ENCODE measurements at regions not wholly inside any gene's neighbourhood (a gene's known extent, or its start where the extent isn't known, plus 50 kb on each side); places are given as distances from the start of the nearest gene placed in this dataset.

- Histone ChIP-seq H3K36me3 (no peaks in the 10 kb centered on the region), H3K27ac (no peak overlapping the region), H3K4me1 (no peaks in the 10 kb centered on the region), H3K9me3 (no peaks in the 10 kb centered on the region), H3K4me3 (no peak overlapping the region), H3K27me3 (no peaks in the 10 kb centered on the region)
- WGBS, 2 donors, result 94 to 96% methylated on average over 4 of the region's 4 CpGs
- TF ChIP-seq, protein P1, sequence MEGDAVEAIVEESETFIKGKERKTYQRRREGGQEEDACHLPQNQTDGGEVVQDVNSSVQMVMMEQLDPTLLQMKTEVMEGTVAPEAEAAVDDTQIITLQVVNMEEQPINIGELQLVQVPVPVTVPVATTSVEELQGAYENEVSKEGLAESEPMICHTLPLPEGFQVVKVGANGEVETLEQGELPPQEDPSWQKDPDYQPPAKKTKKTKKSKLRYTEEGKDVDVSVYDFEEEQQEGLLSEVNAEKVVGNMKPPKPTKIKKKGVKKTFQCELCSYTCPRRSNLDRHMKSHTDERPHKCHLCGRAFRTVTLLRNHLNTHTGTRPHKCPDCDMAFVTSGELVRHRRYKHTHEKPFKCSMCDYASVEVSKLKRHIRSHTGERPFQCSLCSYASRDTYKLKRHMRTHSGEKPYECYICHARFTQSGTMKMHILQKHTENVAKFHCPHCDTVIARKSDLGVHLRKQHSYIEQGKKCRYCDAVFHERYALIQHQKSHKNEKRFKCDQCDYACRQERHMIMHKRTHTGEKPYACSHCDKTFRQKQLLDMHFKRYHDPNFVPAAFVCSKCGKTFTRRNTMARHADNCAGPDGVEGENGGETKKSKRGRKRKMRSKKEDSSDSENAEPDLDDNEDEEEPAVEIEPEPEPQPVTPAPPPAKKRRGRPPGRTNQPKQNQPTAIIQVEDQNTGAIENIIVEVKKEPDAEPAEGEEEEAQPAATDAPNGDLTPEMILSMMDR (IDR thresholded peaks at IDR 0.05), result no peak
- TF ChIP-seq EP300 (IDR thresholded peaks at IDR 0.05), result no peak
- TF ChIP-seq POLR2AphosphoS5 (IDR thresholded peaks at IDR 0.05), result no peak
- no peak for TF ChIP-seq POLR2A (IDR thresholded peaks at IDR 0.05)
- intact Hi-C loops (cut with DNase I), result no loop called here
- DNase-seq, result no peak
These were observed 101.5 kb upstream of the RAP1B start for GRCh38 chr12:68509242-68509641.

GRCh38 chr12:68510397-68510796 is 100.3 kb upstream of the RAP1B start:
- Histone ChIP-seq H3K4me3 (no peak overlapping the region), H3K4me1 (no peaks in the 10 kb centered on the region), H3K27ac (no peak overlapping the region), H3K27me3 (no peaks in the 10 kb centered on the region), H3K9me3 (no peaks in the 10 kb centered on the region), H3K36me3 (no peaks in the 10 kb centered on the region)
- WGBS, 2 donors, result 93 to 97% methylated on average over 1 of the region's 1 CpG
- DNase-seq, result no peak
- TF ChIP-seq, protein P1 (IDR thresholded peaks at IDR 0.05), result no peak
- no peak for TF ChIP-seq POLR2A (IDR thresholded peaks at IDR 0.05)
- no peak for TF ChIP-seq POLR2AphosphoS5 (IDR thresholded peaks at IDR 0.05)
- TF ChIP-seq EP300 (IDR thresholded peaks at IDR 0.05), result no peak
- intact Hi-C loops (cut with DNase I), result no loop called here

DNA sequence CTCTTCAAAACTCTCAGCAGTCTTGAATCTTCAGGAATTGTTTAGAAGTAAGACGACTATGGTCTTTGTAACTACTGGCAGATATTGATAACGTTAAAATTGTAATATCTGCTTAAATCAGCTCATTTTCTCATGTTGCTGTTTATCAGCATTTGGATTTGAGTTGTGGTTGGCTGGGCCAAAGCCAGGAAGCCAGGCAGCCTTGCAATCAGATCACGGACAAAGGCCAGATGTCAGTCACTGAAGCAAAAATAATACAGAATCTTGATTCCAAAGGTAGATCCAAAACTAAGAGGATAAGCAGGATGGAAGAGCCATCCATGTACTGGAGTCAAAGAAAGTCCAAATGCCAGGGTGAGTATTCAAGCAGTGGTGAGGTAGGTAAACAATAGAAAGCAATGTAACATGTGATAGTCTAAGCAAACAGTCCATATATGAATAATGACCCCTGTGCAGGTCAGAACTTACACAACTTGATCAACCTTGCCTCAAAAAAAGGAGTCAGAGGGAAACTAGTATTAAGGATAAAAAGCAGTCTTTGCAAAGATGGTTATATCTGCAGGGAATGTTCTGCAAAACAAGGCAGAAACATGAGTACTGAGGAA is 95.8 kb upstream of the RAP1B start:
- Histone ChIP-seq H3K27ac (no peak overlapping the region), H3K4me3 (no peak overlapping the region), H3K9me3 (no peaks in the 10 kb centered on the region), H3K27me3 (no peaks in the 10 kb centered on the region), H3K4me1 (no peaks in the 10 kb centered on the region), H3K36me3 (no peaks in the 10 kb centered on the region)
- no peak for TF ChIP-seq POLR2AphosphoS5 (IDR thresholded peaks at IDR 0.05)
- TF ChIP-seq, protein P1 (IDR thresholded peaks at IDR 0.05), result no peak
- TF ChIP-seq POLR2A (IDR thresholded peaks at IDR 0.05), result no peak
- no peak for TF ChIP-seq EP300 (IDR thresholded peaks at IDR 0.05)
- 86 to 89% methylated on average over 3 of the region's 3 CpGs for WGBS, 2 donors
- no peak for DNase-seq
- intact Hi-C loops (cut with DNase I), result no loop called here

GRCh38 chr12:68515793-68516192 is 94.9 kb upstream of the RAP1B start:
- no peaks in the 10 kb centered on the region for H3K4me1 ChIP-seq
- WGBS, 2 donors, result 95 to 96% methylated on average over 2 of the region's 2 CpGs
- no peak overlapping the region for H3K27ac ChIP-seq
- TF ChIP-seq EP300 (IDR thresholded peaks at IDR 0.05) (no peak), POLR2A (IDR thresholded peaks at IDR 0.05) (no peak), POLR2AphosphoS5 (IDR thresholded peaks at IDR 0.05) (no peak)
- TF ChIP-seq, protein P1 (IDR thresholded peaks at IDR 0.05), result no peak
- no peaks in the 10 kb centered on the region for H3K9me3 ChIP-seq
- DNase-seq, result no peak
- no peak overlapping the region for H3K4me3 ChIP-seq
- H3K27me3 ChIP-seq, result no peaks in the 10 kb centered on the region
- intact Hi-C loops (cut with DNase I), result no loop called here
- H3K36me3 ChIP-seq, result no peaks in the 10 kb centered on the region

- no peaks in the 10 kb centered on the region for H3K27me3 ChIP-seq
- no peaks in the 10 kb centered on the region for H3K9me3 ChIP-seq
- peak overlapping the region in 2 of 4 donors; percentile 18 to 30 for H3K27ac ChIP-seq
- H3K4me1 ChIP-seq, result no peaks in the 10 kb centered on the region
- no peaks in the 10 kb centered on the region for H3K36me3 ChIP-seq
- no peak for TF ChIP-seq EP300 (IDR thresholded peaks at IDR 0.05)
- TF ChIP-seq, protein P1 (IDR thresholded peaks at IDR 0.05), result no peak
- no peak for TF ChIP-seq POLR2A (IDR thresholded peaks at IDR 0.05)
- TF ChIP-seq POLR2AphosphoS5 (IDR thresholded peaks at IDR 0.05), result no peak
- WGBS, 2 donors, result 63 to 82% methylated on average over 5 of the region's 5 CpGs
- no peak overlapping the region for H3K4me3 ChIP-seq
- intact Hi-C loops (cut with DNase I), result loop anchor here (10.0 kb wide), 1 partner anchor 83 kb away; no protein-coding TSS in a partner anchor
- no peak for DNase-seq
These were observed 89.3 kb upstream of the RAP1B start for GRCh38 chr12:68521321-68521839.
